ENCODE measurements at regions not wholly inside any gene's neighbourhood (a gene's known extent, or its start where the extent isn't known, plus 50 kb on each side); places are given as distances from the start of the nearest gene placed in this dataset.

DNA sequence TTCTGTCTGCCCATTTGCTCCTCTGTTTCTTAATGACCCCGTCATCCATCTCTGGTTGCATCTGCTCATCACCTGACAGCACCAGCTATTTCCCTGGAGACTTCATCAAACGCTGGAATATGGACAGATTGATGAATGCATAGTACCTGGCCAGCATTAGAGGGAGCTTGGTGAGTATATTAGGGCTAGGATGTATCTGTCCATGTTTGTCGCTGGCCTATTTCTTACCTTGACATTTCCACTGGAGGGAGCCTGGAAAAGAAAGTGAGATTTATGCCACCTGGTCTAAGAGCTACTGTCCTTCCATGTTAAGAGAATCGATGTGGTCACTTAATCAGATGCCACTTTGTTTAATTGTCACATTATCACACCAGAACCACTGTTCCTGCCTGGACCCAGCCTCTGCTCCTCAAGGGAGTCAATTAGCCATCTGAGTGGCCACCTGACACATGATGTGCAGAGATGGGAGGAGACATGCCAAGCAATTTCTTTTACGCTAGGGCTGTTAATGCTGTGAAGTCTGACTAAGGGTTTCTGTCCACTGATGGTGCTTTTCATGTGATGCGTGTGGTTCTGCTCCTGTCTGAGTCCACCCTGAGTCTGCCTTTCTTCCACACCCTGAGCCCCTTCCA is 75.3 kb upstream of the SFSWAP start:
- H3K4me3 ChIP-seq (ENCODE audit: low read length), result no peak overlapping the region
- no peak overlapping the region for H3K27ac ChIP-seq (ENCODE audit: low read depth, low read length)
- H3K36me3 ChIP-seq (ENCODE audit: control insufficient read depth in 2 of 3, insufficient read depth in 3 of 3, low read length in 3 of 3), result no peaks in the 10 kb centered on the region
- H3K27me3 ChIP-seq (ENCODE audit: control insufficient read depth in 2 of 2, insufficient read depth in 2 of 2, low read length in 2 of 2), result no peaks in the 10 kb centered on the region
- ChIA-PET POLR2A (no interaction called here), CTCF (no interaction called here)
- Mint-ChIP-seq H3K27me3 (peaks cover 0 to 24% (median 15%) of the 10 kb centered on the region in 5 donors), H3K9me3 (peaks cover 0 to 7% (median 0%) of the 10 kb centered on the region in 11 donors), H3K4me1 (peaks cover 0 to 8% (median 0%) of the 10 kb centered on the region in 7 donors), H3K4me3 (no peak overlapping the region), H3K27ac (no peak overlapping the region), H3K36me3 (no peaks in the 10 kb centered on the region)
- no peaks in the 10 kb centered on the region for H3K9me3 ChIP-seq (ENCODE audit: control insufficient read depth in 2 of 3, low read length in 3 of 3)
- ATAC-seq (no peak), DNase-seq (no peak)
- H3K4me1 ChIP-seq (ENCODE audit: control insufficient read depth in 2 of 2, insufficient read depth in 2 of 2, low read length in 2 of 2), result no peaks in the 10 kb centered on the region
- intact Hi-C loops (cut with micrococcal nuclease), result no loop called here

DNA sequence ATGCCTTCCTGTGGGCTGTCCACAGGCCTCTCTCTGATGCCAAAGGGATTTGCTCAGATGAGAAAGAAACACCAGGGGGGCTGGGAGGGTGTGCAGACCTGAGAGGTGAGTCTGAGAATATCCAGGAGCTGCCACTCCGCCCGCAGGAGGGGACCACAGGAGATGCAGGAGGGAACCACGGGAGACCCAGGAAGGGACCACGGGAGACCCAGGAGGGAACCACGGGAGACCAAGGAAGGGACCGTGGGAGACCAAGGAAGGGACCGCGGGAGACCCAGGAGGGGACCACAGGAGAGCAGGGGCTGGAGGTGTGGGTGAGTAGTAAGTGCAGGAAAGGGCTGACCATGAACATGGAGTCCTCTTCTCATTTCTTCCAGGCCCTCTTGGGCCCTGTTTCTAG is 74.6 kb upstream of the SFSWAP start:
- H3K27me3 ChIP-seq (ENCODE audit: control insufficient read depth in 2 of 2, insufficient read depth in 2 of 2, low read length in 2 of 2), result no peaks in the 10 kb centered on the region
- DNase-seq (no peak), ATAC-seq (no peak)
- CTCF ChIA-PET, result no interaction called here
- H3K4me1 ChIP-seq (ENCODE audit: control insufficient read depth in 2 of 2, insufficient read depth in 2 of 2, low read length in 2 of 2), result no peaks in the 10 kb centered on the region
- Mint-ChIP-seq H3K9me3 (peaks cover 0 to 5% (median 0%) of the 10 kb centered on the region in 11 donors), H3K4me3 (no peak overlapping the region), H3K27ac (peak overlapping the region in 1 of 9 donors; percentile 55), H3K36me3 (no peaks in the 10 kb centered on the region), H3K27me3 (peaks cover 0 to 18% (median 15%) of the 10 kb centered on the region in 5 donors), H3K4me1 (peaks cover 0 to 6% (median 0%) of the 10 kb centered on the region in 7 donors)
- no peak overlapping the region for H3K27ac ChIP-seq (ENCODE audit: low read depth, low read length)
- no peaks in the 10 kb centered on the region for H3K36me3 ChIP-seq (ENCODE audit: control insufficient read depth in 2 of 3, insufficient read depth in 3 of 3, low read length in 3 of 3)
- no peak overlapping the region for H3K4me3 ChIP-seq (ENCODE audit: low read length)
- POLR2A ChIA-PET, result no interaction called here
- intact Hi-C loops (cut with micrococcal nuclease), result no loop called here
- no peaks in the 10 kb centered on the region for H3K9me3 ChIP-seq (ENCODE audit: control insufficient read depth in 2 of 3, low read length in 3 of 3)

DNA sequence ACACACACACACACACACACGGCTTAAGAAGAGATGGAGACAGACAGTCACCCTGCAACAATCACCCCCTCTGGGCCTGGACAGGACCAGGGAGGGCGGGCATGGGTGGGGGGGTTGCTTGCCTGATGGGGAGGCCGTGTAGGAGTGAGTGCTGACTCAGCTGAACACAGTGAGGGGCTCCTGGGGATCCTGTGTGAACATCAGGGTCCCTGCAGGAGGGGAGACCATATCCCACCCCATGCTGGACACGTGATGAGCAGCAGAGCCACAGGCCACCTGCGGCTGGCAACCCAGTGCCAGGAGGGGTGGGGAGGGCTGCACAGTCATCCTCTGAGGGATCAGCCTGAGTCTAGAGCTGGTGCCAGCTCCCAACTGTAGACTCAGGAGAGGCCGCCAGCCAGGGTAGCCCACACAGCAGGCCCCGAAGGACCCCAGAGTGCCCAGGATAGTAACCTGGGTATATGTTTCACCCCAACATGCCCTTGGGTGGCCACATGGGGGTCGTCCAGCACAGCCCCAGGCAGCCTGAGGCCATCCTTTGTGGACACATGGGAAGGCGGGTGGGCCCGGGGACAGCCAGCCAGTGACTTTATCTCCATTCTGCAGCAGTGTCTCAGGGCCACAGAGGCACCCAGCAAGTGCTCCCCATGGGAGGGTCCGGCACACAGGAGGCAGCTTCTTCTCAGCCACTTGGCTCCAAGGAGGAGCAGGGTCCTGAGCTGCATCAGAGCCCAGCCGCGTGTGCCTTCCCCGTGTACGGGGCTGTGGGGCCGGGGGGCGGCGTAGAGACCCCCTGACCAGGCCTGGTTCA is 73.7 kb upstream of the SFSWAP start:
- Mint-ChIP-seq H3K4me3 (no peak overlapping the region), H3K27me3 (peaks cover 0 to 17% (median 15%) of the 10 kb centered on the region in 5 donors), H3K4me1 (peaks cover 0 to 2% (median 0%) of the 10 kb centered on the region in 7 donors), H3K36me3 (no peaks in the 10 kb centered on the region), H3K9me3 (no peaks in the 10 kb centered on the region), H3K27ac (no peak overlapping the region)
- Histone ChIP-seq H3K27me3 (ENCODE audit: control insufficient read depth in 2 of 2, insufficient read depth in 2 of 2, low read length in 2 of 2) (no peaks in the 10 kb centered on the region), H3K4me1 (ENCODE audit: control insufficient read depth in 2 of 2, insufficient read depth in 2 of 2, low read length in 2 of 2) (no peaks in the 10 kb centered on the region), H3K9me3 (ENCODE audit: control insufficient read depth in 2 of 3, low read length in 3 of 3) (no peaks in the 10 kb centered on the region), H3K36me3 (ENCODE audit: control insufficient read depth in 2 of 3, insufficient read depth in 3 of 3, low read length in 3 of 3) (no peaks in the 10 kb centered on the region), H3K27ac (ENCODE audit: low read depth, low read length) (no peak overlapping the region), H3K4me3 (ENCODE audit: low read length) (no peak overlapping the region)
- CTCF ChIA-PET, result no interaction called here
- intact Hi-C loops (cut with micrococcal nuclease), result no loop called here
- DNase-seq, result no peak
- POLR2A ChIA-PET, result no interaction called here
- no peak for ATAC-seq

DNA sequence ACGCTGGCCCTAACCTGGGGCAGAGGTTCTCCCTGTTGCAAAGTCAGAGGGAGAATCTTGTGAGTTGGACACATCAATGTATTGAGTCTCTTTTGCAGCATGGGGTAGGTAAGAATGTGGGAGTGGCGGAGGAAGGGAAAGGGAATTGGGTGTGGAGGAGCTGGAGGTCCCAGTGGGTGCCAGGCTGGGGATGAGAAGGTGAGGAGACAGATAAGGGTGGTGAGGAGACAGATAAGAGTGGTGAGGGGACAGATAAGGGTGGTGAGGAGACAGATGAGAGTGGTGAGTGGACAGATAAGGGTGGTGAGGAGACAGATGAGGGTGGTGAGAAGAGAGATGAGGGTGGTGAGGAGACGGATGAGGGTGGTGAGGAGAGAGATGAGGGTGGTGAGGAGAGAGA is 72.9 kb upstream of the SFSWAP start:
- CTCF ChIA-PET, result no interaction called here
- ATAC-seq (no peak), DNase-seq (no peak)
- Histone ChIP-seq H3K4me3 (ENCODE audit: low read length) (no peak overlapping the region), H3K36me3 (ENCODE audit: control insufficient read depth in 2 of 3, insufficient read depth in 3 of 3, low read length in 3 of 3) (no peaks in the 10 kb centered on the region), H3K4me1 (ENCODE audit: control insufficient read depth in 2 of 2, insufficient read depth in 2 of 2, low read length in 2 of 2) (no peaks in the 10 kb centered on the region), H3K27ac (ENCODE audit: low read depth, low read length) (no peak overlapping the region), H3K9me3 (ENCODE audit: control insufficient read depth in 2 of 3, low read length in 3 of 3) (no peaks in the 10 kb centered on the region), H3K27me3 (ENCODE audit: control insufficient read depth in 2 of 2, insufficient read depth in 2 of 2, low read length in 2 of 2) (no peaks in the 10 kb centered on the region)
- Mint-ChIP-seq H3K27ac (no peak overlapping the region), H3K4me3 (no peak overlapping the region), H3K36me3 (peaks cover 0 to under 1% (median 0%) of the 10 kb centered on the region in 5 donors), H3K9me3 (peaks cover 0 to under 1% (median 0%) of the 10 kb centered on the region in 11 donors), H3K27me3 (peaks cover 0 to 17% (median 11%) of the 10 kb centered on the region in 5 donors), H3K4me1 (peaks cover 0 to 2% (median 0%) of the 10 kb centered on the region in 7 donors)
- POLR2A ChIA-PET, result no interaction called here
- intact Hi-C loops (cut with micrococcal nuclease), result no loop called here

DNA sequence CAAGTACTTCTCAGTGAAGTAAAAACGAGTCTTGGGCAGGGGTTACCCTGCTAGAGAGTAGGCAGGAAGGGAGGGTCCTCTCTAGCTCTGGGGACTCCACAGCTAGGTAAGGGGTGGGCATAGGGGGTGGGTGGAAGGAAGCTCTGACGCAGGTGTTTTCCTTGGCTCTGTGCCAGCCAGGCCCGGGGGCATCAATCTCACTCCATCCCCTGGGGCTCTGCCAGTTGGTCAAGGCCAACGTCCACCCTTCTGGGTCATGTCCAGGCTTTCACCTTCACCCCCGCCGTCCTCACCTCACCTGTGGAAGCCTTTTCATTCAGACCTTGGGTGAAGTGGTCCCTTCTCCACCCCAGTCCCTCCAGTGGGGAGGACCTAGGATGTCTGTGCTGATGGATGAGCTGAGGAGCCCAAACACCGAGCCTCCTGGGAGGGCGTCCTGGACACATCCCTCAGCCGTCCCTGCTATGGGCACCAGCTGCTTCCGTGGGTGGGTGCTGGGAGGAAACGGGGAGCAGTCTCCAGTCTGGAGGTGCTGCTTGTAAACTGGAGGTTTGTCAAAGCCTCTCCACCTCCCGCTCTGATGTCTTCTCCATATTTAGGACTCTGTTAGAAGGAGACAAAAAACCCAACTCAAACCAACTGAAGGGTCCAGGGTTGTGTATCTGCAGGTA is 71.5 kb upstream of the SFSWAP start:
- intact Hi-C loops (cut with micrococcal nuclease), result no loop called here
- CTCF ChIA-PET, result no interaction called here
- Mint-ChIP-seq H3K4me1 (peaks cover 0 to 2% (median 0%) of the 10 kb centered on the region in 7 donors), H3K4me3 (no peak overlapping the region), H3K36me3 (peaks cover 0 to 5% (median 0%) of the 10 kb centered on the region in 5 donors), H3K27me3 (peaks cover 0 to 21% (median 11%) of the 10 kb centered on the region in 5 donors), H3K9me3 (peaks cover 0 to 4% (median 0%) of the 10 kb centered on the region in 11 donors), H3K27ac (no peak overlapping the region)
- no peak for ATAC-seq
- Histone ChIP-seq H3K9me3 (ENCODE audit: control insufficient read depth in 2 of 3, low read length in 3 of 3) (no peaks in the 10 kb centered on the region), H3K36me3 (ENCODE audit: control insufficient read depth in 2 of 3, insufficient read depth in 3 of 3, low read length in 3 of 3) (no peaks in the 10 kb centered on the region), H3K4me3 (ENCODE audit: low read length) (no peak overlapping the region), H3K4me1 (ENCODE audit: control insufficient read depth in 2 of 2, insufficient read depth in 2 of 2, low read length in 2 of 2) (no peaks in the 10 kb centered on the region), H3K27me3 (ENCODE audit: control insufficient read depth in 2 of 2, insufficient read depth in 2 of 2, low read length in 2 of 2) (no peaks in the 10 kb centered on the region), H3K27ac (ENCODE audit: low read depth, low read length) (no peak overlapping the region)
- DNase-seq, result no peak
- POLR2A ChIA-PET, result no interaction called here

DNA sequence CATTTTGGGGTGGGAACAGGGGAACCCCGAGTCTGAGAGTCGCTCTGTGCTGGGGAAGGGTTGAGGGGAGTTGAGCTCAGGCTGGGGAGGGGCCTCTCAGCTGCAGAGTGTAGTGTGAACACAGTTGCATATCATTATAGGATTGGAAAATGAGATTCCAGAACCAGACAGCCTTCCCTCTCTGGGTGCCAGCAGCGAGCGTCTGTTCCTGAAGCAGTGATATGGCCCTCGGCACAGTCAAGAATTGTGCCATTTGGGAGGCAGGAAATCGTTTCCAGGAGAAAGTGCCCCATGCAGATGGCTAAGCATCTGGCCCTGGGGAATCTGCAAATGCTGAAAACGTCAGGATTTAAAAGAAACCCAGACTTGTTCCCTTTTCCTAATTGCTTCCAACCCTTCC is 70.4 kb upstream of the SFSWAP start:
- peaks cover 0 to 5% (median 0%) of the 10 kb centered on the region in 5 donors for H3K36me3 Mint-ChIP-seq
- intact Hi-C loops (cut with micrococcal nuclease), result no loop called here

More for the DNA sequence above, 70.4 kb upstream of the SFSWAP start:
- Mint-ChIP-seq H3K4me1 (no peaks in the 10 kb centered on the region), H3K27ac (no peak overlapping the region), H3K4me3 (no peak overlapping the region), H3K9me3 (peaks cover 0 to 4% (median 0%) of the 10 kb centered on the region in 11 donors), H3K27me3 (peaks cover 0 to 11% (median 6%) of the 10 kb centered on the region in 5 donors)
- Histone ChIP-seq H3K27ac (ENCODE audit: low read depth, low read length) (no peak overlapping the region), H3K27me3 (ENCODE audit: control insufficient read depth in 2 of 2, insufficient read depth in 2 of 2, low read length in 2 of 2) (no peaks in the 10 kb centered on the region), H3K36me3 (ENCODE audit: control insufficient read depth in 2 of 3, insufficient read depth in 3 of 3, low read length in 3 of 3) (no peaks in the 10 kb centered on the region), H3K4me1 (ENCODE audit: control insufficient read depth in 2 of 2, insufficient read depth in 2 of 2, low read length in 2 of 2) (no peaks in the 10 kb centered on the region), H3K9me3 (ENCODE audit: control insufficient read depth in 2 of 3, low read length in 3 of 3) (no peaks in the 10 kb centered on the region), H3K4me3 (ENCODE audit: low read length) (no peak overlapping the region)
- DNase-seq, result no peak
- ChIA-PET POLR2A (no interaction called here), CTCF (no interaction called here)
- ATAC-seq, result no peak

Data from naive thymus-derived CD4-positive, alpha-beta T cell (primary cell).